LNCAP (cell line): ENCODE measurements at regions not wholly inside any gene's neighbourhood (a gene's known extent, or its start where the extent isn't known, plus 50 kb on each side); places are given as distances from the start of the nearest gene placed in this dataset.

Experiments used
- CTCF ChIP-seq: fragments of 450-650 bp; IDR thresholded peaks from 2 replicates; pipeline ENCODE4 v1.5.1; 2017; ENCODE audit warnings: mild to moderate bottlenecking

GRCh38 chr5:121707178-121707577, 144.5 kb upstream of the FTMT start:
- TF ChIP-seq CTCF: no peak

DNA sequence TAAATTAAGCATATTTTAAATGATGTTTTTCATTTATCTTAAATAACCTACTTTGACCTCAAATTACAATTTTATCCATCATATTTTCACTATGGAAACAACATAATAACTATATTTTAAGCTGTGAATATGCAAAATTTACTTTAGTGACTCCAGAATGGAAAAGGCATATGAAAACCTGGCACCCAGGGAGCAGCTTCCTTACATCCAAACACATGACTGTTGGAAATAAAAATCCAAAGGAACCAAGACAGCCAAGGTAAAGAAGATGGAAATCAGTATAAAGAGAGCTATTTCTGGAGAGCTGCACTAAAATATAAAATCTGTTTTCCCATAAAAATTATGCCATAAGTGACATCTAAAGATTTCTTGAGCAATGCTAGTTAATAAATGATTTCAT, 140.3 kb upstream of the FTMT start:
- TF ChIP-seq CTCF: no peak

DNA sequence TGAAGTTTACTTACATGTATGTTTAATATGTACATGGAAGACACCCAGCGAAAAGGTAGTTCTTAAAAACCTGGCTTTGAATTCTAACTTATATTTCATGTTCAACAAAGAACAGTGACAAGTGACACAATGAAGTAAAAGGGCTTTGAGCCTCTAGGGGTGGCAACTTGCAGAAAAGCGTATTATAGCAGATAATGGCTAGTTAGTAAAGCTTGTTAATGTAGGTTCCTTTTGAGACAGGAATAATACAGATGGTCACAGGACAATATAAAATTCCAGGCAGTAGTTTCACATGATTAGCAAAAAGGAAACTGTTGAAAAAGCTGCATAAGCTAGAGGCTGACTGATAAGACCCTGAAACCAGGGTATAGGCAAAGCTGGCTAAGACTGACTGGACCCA, 132.4 kb upstream of the FTMT start:
- no peak for TF ChIP-seq CTCF

- no peak for TF ChIP-seq CTCF
Measured at GRCh38 chr5:121725450-121725849, 126.2 kb upstream of the FTMT start.

DNA sequence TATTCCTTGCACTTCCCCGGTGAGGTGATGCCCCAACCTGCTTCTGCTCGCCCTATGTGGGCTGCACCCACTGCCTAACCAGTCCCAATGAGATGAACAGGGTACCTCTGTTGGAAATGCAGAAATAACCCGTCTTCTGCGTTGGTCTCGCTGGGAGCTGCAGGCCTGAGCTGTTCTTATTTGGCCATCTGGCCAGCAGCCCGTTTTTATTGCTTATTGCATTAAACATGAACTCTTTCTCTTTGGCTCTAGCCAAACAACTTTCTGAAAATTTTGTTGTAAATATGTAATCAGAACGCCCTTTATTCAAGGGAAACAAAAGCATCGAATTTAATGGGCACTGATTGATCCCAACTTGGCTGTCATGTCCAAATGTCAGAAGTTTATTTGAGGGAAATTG, 124.7 kb upstream of the FTMT start:
- TF ChIP-seq CTCF: no peak

GRCh38 chr5:121731377-121731776, 120.3 kb upstream of the FTMT start:
- no peak for TF ChIP-seq CTCF

DNA sequence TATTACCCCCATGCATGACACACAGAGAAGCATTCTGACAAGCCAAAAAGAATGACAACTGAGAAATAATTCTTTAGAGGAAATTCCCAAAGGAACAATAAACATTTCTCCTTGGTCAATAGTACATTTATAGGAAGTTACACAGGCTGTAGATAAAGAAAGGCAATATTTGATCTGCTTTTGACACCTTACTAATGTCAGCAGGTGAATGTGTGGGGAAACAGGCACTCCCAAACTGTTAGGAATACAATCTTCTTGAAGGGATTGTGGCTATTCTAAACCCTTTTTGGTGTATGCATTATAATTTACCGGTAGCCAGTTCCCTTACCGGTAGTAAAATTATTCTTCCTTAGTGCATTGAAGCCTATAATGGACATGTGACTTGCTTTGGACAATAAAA, 116.1 kb upstream of the FTMT start:
- no peak for TF ChIP-seq CTCF

DNA sequence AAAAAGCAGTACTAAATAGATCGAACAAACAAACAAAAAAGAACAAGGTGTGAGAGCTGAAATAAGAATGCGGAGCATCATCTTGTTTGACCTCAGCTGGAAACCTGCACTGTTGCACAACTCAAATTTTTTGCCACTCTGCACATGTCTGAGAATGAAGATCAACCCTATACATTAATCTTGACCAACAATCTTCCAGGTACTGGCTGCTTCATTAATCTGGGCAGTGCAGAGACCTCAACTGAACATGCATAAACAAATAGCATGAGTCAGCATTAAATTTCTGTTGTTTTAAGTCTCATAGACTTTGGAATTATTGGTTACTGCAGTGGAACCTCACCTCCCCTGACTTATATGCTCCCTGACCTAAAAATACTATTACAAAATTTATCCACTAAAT, 114.6 kb upstream of the FTMT start:
- TF ChIP-seq CTCF: no peak
